GM21717 (cell line): ENCODE measurements at regions not wholly inside any gene's neighbourhood (a gene's known extent, or its start where the extent isn't known, plus 50 kb on each side); places are given as distances from the start of the nearest gene placed in this dataset.

ENCODE experiments used
- ATAC-seq: cut with Tn5 transposase; IDR thresholded peaks from one replicate; pipeline ENCODE4 v1.9.1; 2021; ENCODE audit warnings: mild to moderate bottlenecking, moderate library complexity; ENCODE audit not compliant: unreplicated experiment

GRCh38 chr7:94222516-94222915 is 172.2 kb upstream of the COL1A2 start:
- no peak for ATAC-seq

GRCh38 chr7:94223375-94224084 is 171.2 kb upstream of the COL1A2 start:
- ATAC-seq = no peak

GRCh38 chr7:94228223-94228622 is 166.5 kb upstream of the COL1A2 start:
- no peak for ATAC-seq

GRCh38 chr7:94228678-94229077 is 166.0 kb upstream of the COL1A2 start:
- no peak for ATAC-seq

GRCh38 chr7:94231305-94231704 is 163.4 kb upstream of the COL1A2 start:
- ATAC-seq = peak; percentile 61

GRCh38 chr7:94236960-94237359 is 157.7 kb upstream of the COL1A2 start:
- no peak for ATAC-seq

GRCh38 chr7:94237417-94237816 is 157.3 kb upstream of the COL1A2 start:
- ATAC-seq = no peak

- ATAC-seq = no peak
Measured at GRCh38 chr7:94239661-94240234, 154.9 kb upstream of the COL1A2 start.

GRCh38 chr7:94240902-94241301 is 153.8 kb upstream of the COL1A2 start:
- ATAC-seq = no peak

- ATAC-seq = no peak
Measured at GRCh38 chr7:94241402-94241925, 153.2 kb upstream of the COL1A2 start.

- no peak for ATAC-seq
Measured at GRCh38 chr7:94243066-94243711, 151.5 kb upstream of the COL1A2 start.

GRCh38 chr7:94244760-94245159 is 149.9 kb upstream of the COL1A2 start:
- ATAC-seq = no peak

GRCh38 chr7:94245500-94245899 is 149.2 kb upstream of the COL1A2 start:
- no peak for ATAC-seq

GRCh38 chr7:94247970-94248369 is 146.7 kb upstream of the COL1A2 start:
- ATAC-seq = no peak

- ATAC-seq = no peak
Measured at GRCh38 chr7:94249631-94250030, 145.1 kb upstream of the COL1A2 start.

GRCh38 chr7:94250124-94250523 is 144.6 kb upstream of the COL1A2 start:
- ATAC-seq = no peak

- ATAC-seq = no peak
Measured at GRCh38 chr7:94250987-94251386, 143.7 kb upstream of the COL1A2 start.

GRCh38 chr7:94252124-94252523 is 142.6 kb upstream of the COL1A2 start:
- no peak for ATAC-seq

GRCh38 chr7:94252971-94253370 is 141.7 kb upstream of the COL1A2 start:
- no peak for ATAC-seq

GRCh38 chr7:94253686-94254085 is 141.0 kb upstream of the COL1A2 start:
- ATAC-seq = no peak

- ATAC-seq = no peak
Measured at GRCh38 chr7:94258418-94259300, 136.0 kb upstream of the COL1A2 start.
